GM12875 (cell line): ENCODE measurements at regions not wholly inside any gene's neighbourhood (a gene's known extent, or its start where the extent isn't known, plus 50 kb on each side); places are given as distances from the start of the nearest gene placed in this dataset.

Experiments used
- H3K4me3 ChIP-seq: one replicate; pipeline ENCODE4 v1.5.1; 2011; ENCODE audit warnings: low read depth, low read length, control low read depth
- CTCF ChIP-seq: IDR thresholded peaks from 2 replicates; pipeline ENCODE4 v1.5.1; 2011; ENCODE audit warnings: low read depth, mild to moderate bottlenecking, control low read depth, inconsistent platforms, low read length, moderate library complexity, borderline replicate concordance; ENCODE audit not compliant: insufficient read depth

GRCh38 chr17:36703860-36704266, 102.5 kb downstream of the MRM1 start:
- no peak overlapping the region for H3K4me3 ChIP-seq
- no peak for TF ChIP-seq CTCF

GRCh38 chr17:36705283-36705795, 104.0 kb downstream of the MRM1 start:
- H3K4me3 ChIP-seq, result no peak overlapping the region
- no peak for TF ChIP-seq CTCF

GRCh38 chr17:36705874-36706731, 104.7 kb downstream of the MRM1 start:
- no peak overlapping the region for H3K4me3 ChIP-seq
- TF ChIP-seq CTCF, result peak; percentile 76

GRCh38 chr17:36707904-36708303, 106.5 kb downstream of the MRM1 start:
- no peak for TF ChIP-seq CTCF
- no peak overlapping the region for H3K4me3 ChIP-seq

- TF ChIP-seq CTCF, result no peak
- no peak overlapping the region for H3K4me3 ChIP-seq
These were observed 113.4 kb downstream of the MRM1 start for GRCh38 chr17:36714789-36715188.

GRCh38 chr17:36715951-36716350, 114.6 kb downstream of the MRM1 start:
- no peak for TF ChIP-seq CTCF
- H3K4me3 ChIP-seq, result no peak overlapping the region

- TF ChIP-seq CTCF, result no peak
- H3K4me3 ChIP-seq, result no peak overlapping the region
These were observed 115.7 kb downstream of the MRM1 start for GRCh38 chr17:36717088-36717487.
